ENCODE measurements at regions not wholly inside any gene's neighbourhood (a gene's known extent, or its start where the extent isn't known, plus 50 kb on each side); places are given as distances from the start of the nearest gene placed in this dataset.

GRCh38 chr1:238233966-238234365 is 343.2 kb upstream of the ZP4 start:
- TF ChIP-seq POLR2A (IDR thresholded peaks at IDR 0.05), result no peak
- no peak for TF ChIP-seq POLR2AphosphoS5 (IDR thresholded peaks at IDR 0.05)
- TF ChIP-seq CTCF (IDR thresholded peaks at IDR 0.05), result no peak
